ENCODE measurements at regions not wholly inside any gene's neighbourhood (a gene's known extent, or its start where the extent isn't known, plus 50 kb on each side); places are given as distances from the start of the nearest gene placed in this dataset.

- Histone ChIP-seq H3K27ac (no peak overlapping the region), H3K9me3 (replicated peaks in 1 of 11) (no peaks in the 10 kb centered on the region), H4K20me1 (no peaks in the 10 kb centered on the region), H3K36me3 (no peaks in the 10 kb centered on the region), H3K4me2 (no peak overlapping the region), H3K9ac (no peak overlapping the region), H3K4me3 (no peak overlapping the region), H3K4me1 (0 out of 20 replicates have a peak, but pooled peaks cover 0 to 4% (median 0%) of the 10 kb centered on the region in 10 experiments), H3K27me3 (no peaks in the 10 kb centered on the region)
- no peak for TF ChIP-seq Cebpa-rat (IDR thresholded peaks at IDR 0.05)
Measured at GRCh38 chr10:106198275-106198674, 966.2 kb downstream of the SORCS1 start.

- H3K4me2 ChIP-seq, result no peak overlapping the region
- H3K27ac ChIP-seq, result no peak overlapping the region
- H3K9ac ChIP-seq, result no peak overlapping the region
- H3K9me3 ChIP-seq (replicated peaks in 1 of 11), result no peaks in the 10 kb centered on the region
- no peak overlapping the region for H3K4me3 ChIP-seq
- H3K27me3 ChIP-seq, result no peaks in the 10 kb centered on the region
- H4K20me1 ChIP-seq, result no peaks in the 10 kb centered on the region
- no peak for TF ChIP-seq Cebpa-rat (IDR thresholded peaks at IDR 0.05)
- no peaks in the 10 kb centered on the region for H3K4me1 ChIP-seq
- H3K36me3 ChIP-seq, result no peaks in the 10 kb centered on the region
Measured at GRCh38 chr10:106189292-106189691, 975.2 kb downstream of the SORCS1 start.

- Histone ChIP-seq H3K4me3 (no peak overlapping the region), H3K27me3 (no peaks in the 10 kb centered on the region), H3K36me3 (no peaks in the 10 kb centered on the region), H3K4me2 (no peak overlapping the region), H3K9me3 (replicated peaks in 1 of 11) (no peaks in the 10 kb centered on the region), H3K27ac (no peak overlapping the region), H4K20me1 (no peaks in the 10 kb centered on the region), H3K4me1 (no peaks in the 10 kb centered on the region), H3K9ac (no peak overlapping the region)
- no peak for TF ChIP-seq Cebpa-rat (IDR thresholded peaks at IDR 0.05)
Measured at GRCh38 chr10:106185951-106186350, 978.6 kb downstream of the SORCS1 start.

- no peak for TF ChIP-seq Cebpa-rat (IDR thresholded peaks at IDR 0.05)
- no peak overlapping the region for H3K4me3 ChIP-seq
- H3K27ac ChIP-seq, result no peak overlapping the region
- H3K9ac ChIP-seq, result no peak overlapping the region
- H3K27me3 ChIP-seq, result no peaks in the 10 kb centered on the region
- H3K4me1 ChIP-seq, result no peaks in the 10 kb centered on the region
- H4K20me1 ChIP-seq, result no peaks in the 10 kb centered on the region
- H3K36me3 ChIP-seq, result no peaks in the 10 kb centered on the region
- no peak overlapping the region for H3K4me2 ChIP-seq
- no peaks in the 10 kb centered on the region for H3K9me3 ChIP-seq (replicated peaks in 1 of 11)
Measured at GRCh38 chr10:106183041-106183440, 981.5 kb downstream of the SORCS1 start.

- Histone ChIP-seq H3K4me3 (no peak overlapping the region), H3K27ac (no peak overlapping the region), H3K4me1 (no peaks in the 10 kb centered on the region), H3K9ac (no peak overlapping the region), H3K9me3 (replicated peaks in 1 of 11) (no peaks in the 10 kb centered on the region), H3K4me2 (no peak overlapping the region), H4K20me1 (no peaks in the 10 kb centered on the region), H3K36me3 (no peaks in the 10 kb centered on the region), H3K27me3 (no peaks in the 10 kb centered on the region)
- no peak for TF ChIP-seq Cebpa-rat (IDR thresholded peaks at IDR 0.05)
Measured at GRCh38 chr10:106182542-106182941, 982.0 kb downstream of the SORCS1 start.

GRCh38 chr10:106181501-106181900 is 983.0 kb downstream of the SORCS1 start:
- no peak for TF ChIP-seq Cebpa-rat (IDR thresholded peaks at IDR 0.05)
- H3K4me3 ChIP-seq, result no peak overlapping the region
- no peak overlapping the region for H3K9ac ChIP-seq
- H3K4me1 ChIP-seq, result no peaks in the 10 kb centered on the region
- no peaks in the 10 kb centered on the region for H3K36me3 ChIP-seq
- H3K27ac ChIP-seq, result no peak overlapping the region
- H3K9me3 ChIP-seq (replicated peaks in 1 of 11), result no peaks in the 10 kb centered on the region
- H3K4me2 ChIP-seq, result no peak overlapping the region
- no peaks in the 10 kb centered on the region for H4K20me1 ChIP-seq
- no peaks in the 10 kb centered on the region for H3K27me3 ChIP-seq

GRCh38 chr10:106179430-106179829 is 985.1 kb downstream of the SORCS1 start:
- H4K20me1 ChIP-seq, result no peaks in the 10 kb centered on the region
- H3K4me1 ChIP-seq, result no peaks in the 10 kb centered on the region
- H3K4me2 ChIP-seq, result no peak overlapping the region
- TF ChIP-seq Cebpa-rat (IDR thresholded peaks at IDR 0.05), result no peak
- no peak overlapping the region for H3K9ac ChIP-seq
- H3K36me3 ChIP-seq, result no peaks in the 10 kb centered on the region
- H3K27me3 ChIP-seq, result no peaks in the 10 kb centered on the region
- H3K27ac ChIP-seq, result no peak overlapping the region
- no peak overlapping the region for H3K4me3 ChIP-seq
- H3K9me3 ChIP-seq (replicated peaks in 1 of 11), result no peaks in the 10 kb centered on the region

GRCh38 chr10:106175760-106176377 is 988.6 kb downstream of the SORCS1 start:
- H3K4me3 ChIP-seq, result no peak overlapping the region
- H3K9ac ChIP-seq, result no peak overlapping the region

GRCh38 chr10:106173838-106174237 is 990.7 kb downstream of the SORCS1 start:
- Histone ChIP-seq H3K27ac (no peak overlapping the region), H3K9me3 (replicated peaks in 1 of 11) (no peaks in the 10 kb centered on the region), H3K9ac (no peak overlapping the region), H3K36me3 (no peaks in the 10 kb centered on the region), H3K4me1 (no peaks in the 10 kb centered on the region), H4K20me1 (no peaks in the 10 kb centered on the region), H3K4me2 (no peak overlapping the region), H3K4me3 (no peak overlapping the region), H3K27me3 (no peaks in the 10 kb centered on the region)
- no peak for TF ChIP-seq Cebpa-rat (IDR thresholded peaks at IDR 0.05)

More at GRCh38 chr10:106175760-106176377, 988.6 kb downstream of the SORCS1 start:
- Histone ChIP-seq H3K36me3 (no peaks in the 10 kb centered on the region), H4K20me1 (no peaks in the 10 kb centered on the region), H3K4me1 (no peaks in the 10 kb centered on the region), H3K27ac (no peak overlapping the region), H3K27me3 (no peaks in the 10 kb centered on the region), H3K9me3 (replicated peaks in 1 of 11) (no peaks in the 10 kb centered on the region), H3K4me2 (no peak overlapping the region)
- TF ChIP-seq Cebpa-rat (IDR thresholded peaks at IDR 0.05), result no peak

- H3K27me3 ChIP-seq, result no peaks in the 10 kb centered on the region
- H3K36me3 ChIP-seq, result no peaks in the 10 kb centered on the region
- H4K20me1 ChIP-seq, result no peaks in the 10 kb centered on the region
- H3K4me1 ChIP-seq, result no peaks in the 10 kb centered on the region
- TF ChIP-seq Cebpa-rat (IDR thresholded peaks at IDR 0.05), result no peak
- H3K9me3 ChIP-seq (replicated peaks in 1 of 11), result no peaks in the 10 kb centered on the region
- H3K27ac ChIP-seq, result no peak overlapping the region
- no peak overlapping the region for H3K4me3 ChIP-seq
- no peak overlapping the region for H3K4me2 ChIP-seq
- H3K9ac ChIP-seq, result no peak overlapping the region
Measured at GRCh38 chr10:106169241-106169640, 995.3 kb downstream of the SORCS1 start.
